ENCODE measurements at regions not wholly inside any gene's neighbourhood (a gene's known extent, or its start where the extent isn't known, plus 50 kb on each side); places are given as distances from the start of the nearest gene placed in this dataset.
"Not testable (repeated sequence)": the region's sequence is repeated elsewhere in the genome, so short reads cannot be mapped to it uniquely, and the experiment has no call there.

DNA sequence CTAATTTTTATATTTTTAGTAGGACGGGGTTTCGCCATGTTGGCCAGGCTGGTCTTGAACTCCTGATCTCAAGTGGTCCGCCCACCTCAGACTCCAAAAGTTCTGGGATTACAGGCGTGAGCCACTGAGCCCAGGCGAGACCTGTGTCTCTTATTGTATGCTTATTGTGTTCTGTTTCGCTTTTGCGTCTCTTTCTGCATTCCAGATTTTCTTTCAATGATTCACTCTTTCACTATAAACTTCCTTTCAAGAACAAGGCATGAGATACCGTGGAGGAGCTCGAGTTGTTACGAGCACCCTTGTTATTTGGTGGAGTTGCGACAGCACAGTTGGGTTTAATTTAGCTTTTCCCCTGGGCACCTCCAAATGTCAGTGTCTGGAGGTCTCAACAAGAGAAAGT is 366.7 kb upstream of the FAT1 start:
- 91 to 99% methylated on average over 4 to 9 of the region's 11 CpGs for WGBS, 2 donors (ENCODE audit: low coverage in 1 of 2)
- ATAC-seq = no peak
- TF ChIP-seq POLR2A (IDR thresholded peaks at IDR 0.05) = no peak
- TF ChIP-seq, protein P1, sequence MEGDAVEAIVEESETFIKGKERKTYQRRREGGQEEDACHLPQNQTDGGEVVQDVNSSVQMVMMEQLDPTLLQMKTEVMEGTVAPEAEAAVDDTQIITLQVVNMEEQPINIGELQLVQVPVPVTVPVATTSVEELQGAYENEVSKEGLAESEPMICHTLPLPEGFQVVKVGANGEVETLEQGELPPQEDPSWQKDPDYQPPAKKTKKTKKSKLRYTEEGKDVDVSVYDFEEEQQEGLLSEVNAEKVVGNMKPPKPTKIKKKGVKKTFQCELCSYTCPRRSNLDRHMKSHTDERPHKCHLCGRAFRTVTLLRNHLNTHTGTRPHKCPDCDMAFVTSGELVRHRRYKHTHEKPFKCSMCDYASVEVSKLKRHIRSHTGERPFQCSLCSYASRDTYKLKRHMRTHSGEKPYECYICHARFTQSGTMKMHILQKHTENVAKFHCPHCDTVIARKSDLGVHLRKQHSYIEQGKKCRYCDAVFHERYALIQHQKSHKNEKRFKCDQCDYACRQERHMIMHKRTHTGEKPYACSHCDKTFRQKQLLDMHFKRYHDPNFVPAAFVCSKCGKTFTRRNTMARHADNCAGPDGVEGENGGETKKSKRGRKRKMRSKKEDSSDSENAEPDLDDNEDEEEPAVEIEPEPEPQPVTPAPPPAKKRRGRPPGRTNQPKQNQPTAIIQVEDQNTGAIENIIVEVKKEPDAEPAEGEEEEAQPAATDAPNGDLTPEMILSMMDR (IDR thresholded peaks at IDR 0.05) = no peak
- no peak for TF ChIP-seq POLR2AphosphoS5 (IDR thresholded peaks at IDR 0.05)
- no peak for TF ChIP-seq EP300 (IDR thresholded peaks at IDR 0.05)

DNA sequence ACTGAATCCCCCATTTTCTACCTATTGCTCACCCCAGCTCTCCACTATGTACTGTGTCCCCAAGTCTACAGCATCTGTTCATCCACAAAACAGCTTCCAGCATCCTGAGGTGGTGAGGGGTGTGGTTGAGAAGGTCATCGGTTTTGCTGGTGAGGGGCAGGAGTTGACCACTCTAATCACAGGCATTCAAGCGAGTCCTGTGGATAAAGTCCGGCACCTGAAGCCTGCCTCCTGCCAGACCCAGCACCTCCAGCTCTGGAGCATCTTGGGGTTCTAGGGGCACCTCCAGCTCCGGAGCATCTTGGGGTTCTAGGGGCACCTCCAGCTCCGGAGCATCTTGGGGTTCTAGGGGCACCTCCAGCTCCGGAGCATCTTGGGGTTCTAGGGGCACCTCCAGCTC is 367.2 kb upstream of the FAT1 start:
- ATAC-seq, H3K27ac ChIP-seq: not testable (repeated sequence)
- 90% methylated on average over 2 of the region's 6 CpGs; no CpG with 5 or more reads in 1 of the 2 donors for WGBS, 2 donors (ENCODE audit: low coverage in 1 of 2)

More for the DNA sequence above, 366.7 kb upstream of the FAT1 start:
- Histone ChIP-seq H3K27ac (no peak overlapping the region), H3K4me3 (no peak overlapping the region), H3K36me3 (no peaks in the 10 kb centered on the region), H3K4me1 (no peaks in the 10 kb centered on the region), H3K27me3 (no peaks in the 10 kb centered on the region), H3K9me3 (no peaks in the 10 kb centered on the region)

DNA sequence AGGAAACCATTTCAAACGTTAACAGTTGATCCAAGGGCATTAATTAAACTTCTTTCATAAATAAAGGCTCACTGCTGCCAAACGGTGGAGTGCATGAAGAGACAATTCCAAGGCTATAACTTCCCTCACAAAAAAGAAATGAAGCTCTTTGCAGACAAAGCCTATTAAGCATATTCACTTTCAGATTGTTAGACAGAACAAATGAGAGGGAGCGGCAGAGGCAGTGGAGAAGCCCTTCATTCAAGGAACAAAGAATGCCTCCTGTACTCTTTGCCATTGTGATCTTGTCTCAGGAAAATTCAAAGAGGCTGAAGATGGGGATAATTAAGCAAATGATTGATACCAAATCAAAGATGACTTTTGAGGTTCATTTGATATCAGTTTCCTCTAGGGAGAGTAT is 370.5 kb upstream of the FAT1 start:
- no peak for ATAC-seq
- H3K4me3 ChIP-seq = no peak overlapping the region
- no peak overlapping the region for H3K27ac ChIP-seq
- TF ChIP-seq, protein P1 (IDR thresholded peaks at IDR 0.05) = no peak
- TF ChIP-seq POLR2AphosphoS5 (IDR thresholded peaks at IDR 0.05) = no peak
- no peak for TF ChIP-seq POLR2A (IDR thresholded peaks at IDR 0.05)
- no peak for TF ChIP-seq EP300 (IDR thresholded peaks at IDR 0.05)
- WGBS, 2 donors (ENCODE audit: low coverage in 1 of 2) = 10 to 43% methylated on average over 2 to 3 of the region's 3 CpGs
- H3K4me1 ChIP-seq = no peaks in the 10 kb centered on the region
- peaks cover 0 to 13% (median 0%) of the 10 kb centered on the region in 3 donors for H3K9me3 ChIP-seq
- no peaks in the 10 kb centered on the region for H3K27me3 ChIP-seq
- H3K36me3 ChIP-seq = no peaks in the 10 kb centered on the region

More for the DNA sequence above, 367.2 kb upstream of the FAT1 start:
- H3K27me3 ChIP-seq, H3K4me3 ChIP-seq, H3K9me3 ChIP-seq, H3K4me1 ChIP-seq, H3K36me3 ChIP-seq: not testable (repeated sequence)

DNA sequence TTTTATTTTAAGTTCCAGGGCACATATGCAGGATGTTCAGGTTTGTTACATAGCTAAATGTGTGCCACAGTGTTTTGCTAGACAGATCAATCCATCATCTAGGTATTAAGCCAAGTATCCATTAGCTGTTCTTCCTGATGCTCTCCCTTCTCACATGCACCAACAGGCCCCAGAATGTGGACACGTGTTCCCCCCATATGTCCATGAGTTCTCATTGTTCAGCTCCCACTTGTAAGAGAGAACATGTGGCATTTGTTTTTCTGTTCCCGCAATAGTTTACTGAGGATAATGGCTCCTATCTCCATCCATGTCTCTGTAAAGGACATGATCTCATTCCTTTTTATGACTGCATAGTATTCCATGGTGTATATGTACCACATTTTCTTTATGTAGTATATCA is 374.8 kb upstream of the FAT1 start:
- H3K9me3 ChIP-seq = peaks cover 0 to 13% (median 0%) of the 10 kb centered on the region in 3 donors
- WGBS, 2 donors (ENCODE audit: low coverage in 1 of 2) = 42 to 89% methylated on average over 1 to 2 of the region's 2 CpGs
- H3K27me3 ChIP-seq = no peaks in the 10 kb centered on the region
- no peaks in the 10 kb centered on the region for H3K4me1 ChIP-seq
- H3K27ac ChIP-seq = no peak overlapping the region
- no peak for ATAC-seq
- no peak for TF ChIP-seq POLR2A (IDR thresholded peaks at IDR 0.05)
- H3K36me3 ChIP-seq = no peaks in the 10 kb centered on the region
- no peak overlapping the region for H3K4me3 ChIP-seq

DNA sequence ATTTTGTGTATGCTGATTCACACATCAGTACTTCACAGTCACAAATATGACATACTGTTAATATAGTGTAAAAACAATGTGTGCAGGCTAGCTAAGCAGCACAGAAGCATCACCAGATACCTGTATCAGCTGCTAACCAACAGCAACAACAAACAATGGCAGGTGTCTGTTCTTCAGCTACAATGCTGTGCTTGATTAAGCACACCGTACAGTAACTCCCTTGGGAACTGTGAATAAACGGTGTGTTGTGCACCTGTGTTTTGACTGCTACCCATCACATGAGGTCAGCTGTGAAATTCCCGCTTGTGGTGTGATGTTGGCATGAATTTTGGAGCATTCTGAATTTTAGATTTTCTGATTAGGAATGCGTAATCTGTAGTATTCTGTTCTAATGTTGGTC is 379.7 kb upstream of the FAT1 start:
- no peak for ATAC-seq
- Histone ChIP-seq H3K27ac (no peak overlapping the region), H3K4me3 (no peak overlapping the region), H3K27me3 (no peaks in the 10 kb centered on the region), H3K36me3 (no peaks in the 10 kb centered on the region), H3K9me3 (peaks cover 0 to 5% (median 0%) of the 10 kb centered on the region in 3 donors), H3K4me1 (no peaks in the 10 kb centered on the region)
- WGBS, 2 donors (ENCODE audit: low coverage in 1 of 2) = 78 to 83% methylated on average over 3 to 4 of the region's 4 CpGs
- no peak for TF ChIP-seq POLR2AphosphoS5 (IDR thresholded peaks at IDR 0.05)
- TF ChIP-seq EP300 (IDR thresholded peaks at IDR 0.05) = no peak
- no peak for TF ChIP-seq POLR2A (IDR thresholded peaks at IDR 0.05)
- TF ChIP-seq, protein P1 (IDR thresholded peaks at IDR 0.05) = no peak

DNA sequence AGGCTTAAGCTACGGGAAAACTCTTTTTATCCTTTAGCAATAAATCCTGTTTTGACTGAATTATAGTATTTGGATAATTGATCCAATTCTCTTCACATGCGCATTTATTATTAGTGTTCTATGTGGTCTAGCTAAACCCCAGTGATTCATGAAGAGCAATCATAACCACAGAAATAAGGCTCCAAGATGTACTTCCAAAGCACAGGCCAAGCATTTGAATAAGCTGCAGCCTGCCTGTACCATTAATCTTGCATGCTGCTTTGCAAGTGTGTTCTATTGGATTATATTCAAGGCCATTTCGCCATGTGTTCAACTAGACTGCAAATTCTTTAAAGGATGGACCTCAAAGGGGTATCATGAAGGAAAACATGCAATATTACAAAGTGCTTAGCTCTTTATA is 385.2 kb upstream of the FAT1 start:
- H3K27me3 ChIP-seq = no peaks in the 10 kb centered on the region
- no peaks in the 10 kb centered on the region for H3K4me1 ChIP-seq
- ATAC-seq = no peak
- no peaks in the 10 kb centered on the region for H3K9me3 ChIP-seq
- no peak overlapping the region for H3K27ac ChIP-seq
- no peaks in the 10 kb centered on the region for H3K36me3 ChIP-seq
- WGBS, 2 donors (ENCODE audit: low coverage in 1 of 2) = 76 to 86% methylated on average over 3 of the region's 3 CpGs
- H3K4me3 ChIP-seq = no peak overlapping the region
- no peak for TF ChIP-seq EP300 (IDR thresholded peaks at IDR 0.05)

DNA sequence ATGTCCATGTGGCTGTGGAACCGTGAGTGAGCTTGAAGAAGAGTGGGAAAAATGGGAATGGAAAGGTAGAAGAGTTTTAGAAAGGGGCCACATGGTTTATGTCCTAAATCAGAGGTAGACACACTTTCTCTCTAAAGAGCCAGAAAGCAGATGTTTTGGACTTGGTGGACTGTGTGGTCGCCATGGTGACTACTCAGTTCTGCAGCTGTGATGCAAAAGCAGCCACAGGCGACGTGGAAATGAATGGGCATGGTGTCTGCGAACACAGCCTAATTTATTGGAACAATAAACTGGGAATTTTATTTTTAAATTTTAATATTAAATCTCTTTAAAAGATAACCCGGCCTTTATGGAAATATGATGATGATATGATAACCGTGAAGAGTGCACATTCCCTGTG is 386.0 kb upstream of the FAT1 start:
- Histone ChIP-seq H3K27ac (no peak overlapping the region), H3K4me1 (no peaks in the 10 kb centered on the region), H3K27me3 (no peaks in the 10 kb centered on the region), H3K4me3 (no peak overlapping the region), H3K36me3 (no peaks in the 10 kb centered on the region), H3K9me3 (no peaks in the 10 kb centered on the region)
- ATAC-seq = no peak
- TF ChIP-seq POLR2AphosphoS5 (IDR thresholded peaks at IDR 0.05) (no peak), POLR2A (IDR thresholded peaks at IDR 0.05) (no peak), EP300 (IDR thresholded peaks at IDR 0.05) (no peak)
- TF ChIP-seq, protein P1 (IDR thresholded peaks at IDR 0.05) = no peak
- 74 to 80% methylated on average over 4 to 7 of the region's 7 CpGs for WGBS, 2 donors (ENCODE audit: low coverage in 1 of 2)

Data from gastroesophageal sphincter (tissue), 4 donors.